Limb (tissue), 2 donors: ENCODE measurements at regions not wholly inside any gene's neighbourhood (a gene's known extent, or its start where the extent isn't known, plus 50 kb on each side); places are given as distances from the start of the nearest gene placed in this dataset.

Experiments used
- DNase-seq, 2 donors: peaks; one replicate each; pipeline ENCODE4 v3.0.0-alpha.2; 2016; ENCODE audit errors: extremely low spot score in 2 of 2

DNA sequence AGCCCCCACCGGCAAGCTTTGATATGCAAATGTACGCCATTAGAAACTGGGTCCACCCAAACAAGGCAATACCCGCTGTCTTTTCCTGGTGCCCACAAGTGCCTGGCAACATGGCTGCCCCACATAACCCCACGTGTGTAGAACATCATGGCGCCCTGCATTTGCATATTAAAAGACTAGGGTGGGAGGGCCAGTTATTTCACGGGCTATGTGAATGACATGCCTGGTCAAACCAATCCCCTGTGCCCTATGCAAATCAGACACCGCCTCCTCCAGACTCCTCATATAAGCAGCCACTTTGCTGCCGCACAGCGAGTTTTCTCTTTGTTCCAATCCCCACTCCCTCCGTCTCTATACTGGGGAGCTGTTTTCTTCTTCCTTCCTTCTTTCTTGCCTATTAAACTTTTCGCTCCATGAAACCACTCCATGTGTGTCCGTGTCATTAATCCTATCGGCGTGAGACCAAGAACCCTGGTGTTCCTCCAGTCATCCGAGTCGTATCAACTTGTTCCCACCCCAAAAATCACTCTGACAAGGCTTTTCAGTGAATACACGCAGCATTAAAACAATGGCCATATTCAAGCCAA, 112.6 kb upstream of the SORBS2 start:
- DNase-seq = no peak

DNA sequence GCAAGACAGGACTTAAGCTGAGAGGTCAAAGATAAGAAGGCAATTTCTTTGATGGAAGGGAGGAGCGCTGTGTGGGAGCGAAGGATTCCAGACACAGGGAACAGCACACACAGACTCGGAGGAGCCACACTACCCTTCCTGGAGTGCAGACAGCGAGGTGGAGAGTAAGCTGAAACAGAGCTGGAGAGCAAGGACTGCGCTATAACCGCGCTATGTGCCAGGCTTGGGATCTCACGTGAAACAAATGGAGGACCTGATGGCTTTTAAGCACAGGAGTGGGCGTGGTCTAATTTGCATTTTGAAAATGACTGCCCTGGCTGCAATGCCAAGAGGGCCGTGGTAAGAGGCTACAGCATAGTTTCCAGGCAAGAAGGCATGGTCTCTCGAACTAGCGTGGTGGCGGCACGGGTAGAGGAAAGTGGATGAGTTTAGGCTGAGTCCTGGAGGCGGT, 113.9 kb upstream of the SORBS2 start:
- DNase-seq = no peak

DNA sequence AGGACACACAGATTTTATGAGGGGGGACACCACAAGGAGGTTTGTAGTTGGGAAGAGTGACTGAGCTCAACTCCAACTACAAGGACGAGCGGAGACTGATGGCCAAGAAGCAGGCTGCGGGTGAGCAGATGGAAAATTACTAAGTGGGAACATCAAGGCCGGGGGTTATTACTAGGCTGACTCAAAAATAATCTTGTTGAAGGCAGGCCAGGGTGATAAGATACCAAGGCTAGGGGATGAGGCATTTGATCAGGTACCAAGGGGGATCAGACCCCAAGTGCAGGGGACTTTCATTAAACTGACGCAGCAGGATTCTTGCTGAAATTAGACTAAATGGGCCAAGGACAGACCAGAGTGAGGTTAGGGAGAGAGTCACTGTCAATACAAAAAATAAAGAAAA, 119.4 kb upstream of the SORBS2 start:
- DNase-seq = no peak

DNA sequence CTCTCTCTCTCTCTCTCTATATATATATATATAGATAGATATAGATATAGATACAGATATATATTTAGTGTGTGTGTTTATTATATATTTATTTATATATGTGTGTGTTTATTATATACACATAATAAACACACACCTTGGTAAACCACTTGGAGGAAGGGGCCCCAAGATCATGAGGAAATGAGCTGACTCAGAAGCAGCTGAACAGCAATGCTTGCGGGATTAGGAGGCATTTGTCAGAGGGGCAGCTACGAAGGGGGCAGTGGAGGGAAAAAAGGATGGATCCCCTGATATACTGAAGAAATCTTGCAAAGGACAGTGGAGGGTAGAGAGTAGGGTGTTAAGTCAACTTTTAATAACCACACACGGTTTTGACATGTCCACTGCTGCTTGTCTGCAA, 120.0 kb upstream of the SORBS2 start:
- no peak for DNase-seq

DNA sequence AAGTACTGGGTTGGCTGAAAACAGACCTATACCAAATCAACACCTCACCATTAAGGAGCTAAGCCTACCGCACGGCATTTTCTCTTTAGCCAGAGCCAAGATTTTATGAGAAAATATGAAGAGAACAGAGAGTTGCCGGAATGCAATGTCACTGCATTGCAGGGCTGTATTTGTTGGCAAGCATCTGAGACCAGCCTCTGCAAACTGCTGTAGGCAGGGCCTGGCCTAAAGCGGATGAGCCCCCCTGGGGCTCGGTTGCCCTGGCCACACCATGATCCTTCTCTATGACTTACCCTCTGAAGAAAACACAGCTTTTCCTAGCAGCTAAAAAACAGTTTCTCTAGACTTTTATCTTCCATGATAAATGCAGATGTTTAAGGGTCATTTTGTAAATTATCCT, 120.5 kb upstream of the SORBS2 start:
- no peak for DNase-seq

DNA sequence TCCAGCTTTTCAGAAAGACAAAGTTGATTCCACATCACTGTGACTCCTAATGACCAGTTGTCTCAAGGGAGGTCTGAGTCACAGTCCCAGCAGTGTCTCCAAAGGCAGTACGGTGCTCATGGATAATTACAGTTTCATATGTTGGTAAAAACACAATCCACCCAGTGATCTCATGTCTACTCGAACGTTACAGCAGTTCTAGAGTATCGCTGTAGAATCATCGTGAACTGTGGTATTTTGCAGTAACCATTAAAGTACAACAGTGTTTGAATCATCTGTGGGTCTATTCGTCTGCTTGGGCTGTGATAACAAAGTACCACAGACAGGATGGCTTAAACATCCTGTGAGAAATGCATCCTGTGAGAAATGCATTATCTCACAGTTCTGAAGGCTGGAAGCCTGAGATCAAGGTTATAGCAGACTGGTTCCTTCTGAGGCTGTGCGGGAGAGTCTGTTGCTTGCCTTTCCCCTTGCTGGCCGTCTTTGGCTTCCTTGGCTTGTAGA, 121.1 kb upstream of the SORBS2 start:
- DNase-seq = no peak

DNA sequence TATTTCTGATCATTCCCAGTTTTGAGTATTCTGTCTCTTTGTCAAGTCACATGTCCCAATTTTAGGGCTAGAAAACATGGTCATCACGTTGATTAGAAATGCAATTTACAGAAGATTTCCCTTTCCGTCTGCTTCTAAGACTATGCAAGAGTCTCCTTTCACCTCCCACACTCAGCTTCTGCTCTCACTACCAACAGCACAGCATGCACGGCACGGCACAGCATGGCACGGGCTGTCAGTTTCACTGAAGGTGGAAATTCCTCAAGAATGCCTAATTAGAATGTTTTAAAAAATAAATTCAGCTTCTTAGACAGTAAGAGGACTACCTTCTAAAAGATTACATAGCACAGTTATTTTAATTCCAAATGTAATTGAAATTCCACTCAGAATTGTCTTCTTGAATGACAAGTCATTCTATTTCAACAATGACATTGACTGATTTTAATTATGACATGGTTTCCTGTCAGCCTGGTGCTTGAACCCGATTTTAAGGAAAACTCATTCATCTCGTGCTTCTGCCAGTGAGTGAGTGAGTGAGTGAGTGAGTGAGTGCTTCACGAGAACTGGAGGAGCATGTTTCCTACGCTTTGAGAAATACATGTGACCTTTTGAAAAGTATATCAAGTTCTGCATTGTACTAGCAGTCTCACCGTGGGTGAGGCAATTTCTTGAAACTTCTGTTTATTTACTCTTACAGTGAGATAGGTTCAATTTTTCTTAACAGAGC, 124.8 kb upstream of the SORBS2 start:
- no peak for DNase-seq

DNA sequence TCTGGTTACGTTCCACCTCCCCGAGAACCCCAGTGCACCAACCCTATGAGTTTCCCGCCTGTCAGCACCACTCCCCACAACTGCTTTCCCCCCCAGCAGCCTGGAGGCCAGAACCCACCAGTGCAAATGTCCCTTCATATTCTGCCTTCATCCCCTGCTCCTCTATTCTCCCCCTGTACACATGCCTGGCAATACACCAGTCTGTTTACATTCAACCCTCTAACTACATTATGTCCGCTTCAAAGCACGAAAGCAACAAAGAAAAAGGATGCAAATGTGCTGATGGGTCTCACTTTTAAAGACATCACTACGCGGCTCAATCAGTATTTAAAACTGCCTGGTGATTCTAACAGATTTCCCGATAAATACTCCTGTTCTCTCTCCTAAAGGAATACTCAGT, 126.7 kb upstream of the SORBS2 start:
- no peak for DNase-seq

DNA sequence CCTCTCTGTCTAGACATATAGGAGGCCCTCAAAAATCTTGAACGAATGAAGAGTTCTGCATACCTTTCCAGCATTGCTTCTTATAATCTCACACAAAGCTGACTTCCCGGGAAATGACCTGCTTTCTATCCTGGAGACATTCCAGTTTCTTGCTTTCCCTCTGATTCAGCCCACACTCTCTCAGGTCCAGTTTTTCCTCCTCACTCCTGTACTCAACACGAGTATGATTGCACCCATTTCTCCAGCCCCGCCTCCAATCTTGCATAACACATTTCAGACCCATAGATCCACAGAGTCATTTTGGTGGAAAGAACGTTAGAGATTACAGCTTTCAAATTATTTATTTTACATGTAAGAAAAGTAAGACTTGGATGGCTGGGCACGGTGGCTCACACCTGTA, 127.5 kb upstream of the TLR3 start:
- DNase-seq = no peak

DNA sequence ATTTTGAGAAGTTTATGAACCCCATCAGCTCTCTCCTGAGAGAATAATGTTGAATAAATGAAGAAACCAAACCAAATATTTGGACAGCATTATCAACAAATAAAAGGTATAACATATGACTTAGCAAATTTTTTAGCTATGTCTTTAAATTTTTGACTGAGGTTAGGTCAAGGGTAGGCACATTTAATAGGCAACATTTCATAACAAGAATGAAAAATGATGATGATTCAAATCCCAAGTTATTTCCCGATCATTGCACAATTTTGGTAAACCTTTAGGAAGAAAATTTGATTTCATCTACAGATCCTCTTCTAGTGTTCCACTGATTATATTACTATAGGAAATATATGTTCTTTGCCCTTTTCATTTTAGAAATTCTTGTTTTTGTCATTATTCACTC, 123.7 kb upstream of the TLR3 start:
- no peak for DNase-seq

DNA sequence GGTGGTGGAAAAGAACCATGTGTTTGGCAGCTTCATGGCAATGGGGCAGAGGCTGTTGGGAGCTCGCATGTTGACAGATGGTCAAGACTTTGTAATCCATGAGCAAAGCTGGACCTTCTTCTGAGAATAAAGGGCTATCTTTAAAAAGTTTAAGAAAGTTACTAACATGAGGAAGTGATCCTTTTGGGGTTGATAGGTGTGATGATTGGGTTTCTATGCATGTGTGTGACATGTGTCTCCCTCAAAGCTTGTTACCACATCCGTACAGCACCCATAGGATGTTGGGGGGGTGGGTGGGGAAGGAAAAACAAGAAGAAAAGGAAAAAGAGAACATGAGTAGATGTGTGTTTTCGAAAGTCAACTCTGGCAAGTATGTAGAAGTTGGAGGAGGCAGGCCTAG, 123.0 kb upstream of the TLR3 start:
- DNase-seq = no peak

DNA sequence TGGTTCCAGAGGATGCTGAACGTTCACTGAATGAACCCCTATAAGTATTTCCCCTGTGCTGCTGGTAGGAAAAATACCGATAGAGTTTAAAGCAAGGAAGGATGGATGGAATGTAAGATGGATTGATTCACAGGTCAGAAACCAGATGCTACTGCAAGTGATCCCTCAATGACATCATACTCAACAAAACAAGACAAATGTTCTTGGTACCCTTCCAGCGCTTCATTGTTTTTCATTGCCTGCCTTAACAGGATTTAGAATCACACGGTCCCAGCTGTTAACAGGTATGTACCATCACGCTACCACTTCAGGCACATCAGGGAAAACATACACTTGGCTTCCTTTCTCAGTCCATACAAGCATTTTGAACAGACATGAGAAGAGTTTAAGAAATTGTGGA, 118.1 kb upstream of the TLR3 start:
- DNase-seq = peak in 1 of 2 donors; percentile 18

DNA sequence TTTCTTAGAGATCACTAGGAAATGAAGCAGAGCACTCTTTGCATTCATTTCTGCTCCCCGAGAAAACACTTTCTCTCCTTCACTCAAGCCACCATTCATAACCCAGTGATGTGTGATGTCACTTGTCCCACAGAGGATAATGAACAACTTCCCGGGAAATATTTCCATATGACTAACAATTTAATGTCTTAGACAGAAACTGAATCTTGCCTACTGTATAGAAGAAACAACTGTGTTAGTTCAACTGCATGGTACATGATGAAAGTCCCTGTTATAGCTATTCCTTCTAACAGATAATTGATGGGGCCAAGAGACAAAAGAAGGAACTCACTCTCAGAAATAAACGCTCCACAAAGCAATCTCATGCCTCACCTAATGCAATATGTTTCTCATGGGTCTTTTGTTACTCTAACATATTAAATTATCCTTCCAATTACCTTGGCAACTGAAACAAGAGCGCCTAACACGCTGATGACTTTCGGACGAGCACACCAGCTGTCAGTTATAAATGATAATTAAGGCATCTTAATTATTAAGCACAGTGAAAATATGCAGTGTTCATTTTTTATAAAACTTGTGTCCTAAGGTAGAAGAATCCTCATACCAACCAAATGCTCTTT, 113.7 kb upstream of the TLR3 start:
- no peak for DNase-seq

DNA sequence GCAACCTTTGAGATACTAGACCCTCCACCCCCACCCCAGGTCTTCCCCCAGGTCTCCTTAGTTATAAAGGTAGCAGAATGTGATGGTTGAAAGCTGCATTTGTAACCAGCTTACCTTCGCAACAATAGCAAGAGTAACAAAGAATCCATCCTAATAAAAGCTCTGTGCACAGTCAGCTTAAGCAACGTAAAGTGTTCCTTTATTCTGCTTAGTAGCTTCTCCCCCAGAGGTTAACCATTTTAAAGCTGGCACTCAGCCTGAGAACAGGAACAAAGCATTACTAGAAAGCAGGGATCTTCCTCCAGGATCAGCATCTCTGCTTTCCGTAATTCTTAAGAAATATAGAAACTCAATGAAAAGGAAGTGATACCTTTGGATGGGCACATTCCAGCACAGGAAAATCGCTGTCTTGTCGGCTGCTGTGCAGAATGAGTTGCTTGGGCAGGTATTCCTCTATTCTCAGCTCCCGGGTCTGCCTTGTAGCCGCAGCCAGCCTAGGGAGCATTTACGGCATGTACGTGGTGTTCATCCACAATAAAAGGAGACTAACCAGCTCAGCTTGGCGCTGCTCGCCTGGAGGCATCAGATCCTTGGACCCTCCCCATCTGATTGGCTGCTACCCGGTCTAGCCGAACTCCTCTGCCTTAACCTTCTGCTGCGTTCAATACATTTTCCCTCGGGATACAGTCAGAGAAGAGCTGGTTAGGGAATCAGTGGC, 113.0 kb upstream of the TLR3 start:
- peak in 1 of 2 donors; percentile 54 for DNase-seq

DNA sequence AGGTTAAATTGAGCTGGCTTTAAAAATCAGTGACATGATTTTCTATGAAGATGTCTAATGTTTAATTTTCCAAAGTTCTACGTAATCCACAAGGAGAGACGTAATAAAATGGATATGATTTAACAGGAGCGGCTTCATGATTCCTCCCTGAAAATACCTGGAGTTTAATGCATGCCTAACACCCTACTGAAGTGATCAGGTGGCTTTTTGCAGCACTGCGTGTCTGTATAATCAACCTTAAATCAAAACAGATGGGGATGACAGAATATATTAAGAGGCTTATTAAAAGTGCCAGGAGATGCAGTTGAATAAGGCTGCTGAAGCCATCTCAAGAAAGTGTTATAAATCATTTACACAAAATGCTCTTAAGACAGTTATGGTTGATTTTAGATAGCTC, 112.4 kb upstream of the TLR3 start:
- DNase-seq = no peak

DNA sequence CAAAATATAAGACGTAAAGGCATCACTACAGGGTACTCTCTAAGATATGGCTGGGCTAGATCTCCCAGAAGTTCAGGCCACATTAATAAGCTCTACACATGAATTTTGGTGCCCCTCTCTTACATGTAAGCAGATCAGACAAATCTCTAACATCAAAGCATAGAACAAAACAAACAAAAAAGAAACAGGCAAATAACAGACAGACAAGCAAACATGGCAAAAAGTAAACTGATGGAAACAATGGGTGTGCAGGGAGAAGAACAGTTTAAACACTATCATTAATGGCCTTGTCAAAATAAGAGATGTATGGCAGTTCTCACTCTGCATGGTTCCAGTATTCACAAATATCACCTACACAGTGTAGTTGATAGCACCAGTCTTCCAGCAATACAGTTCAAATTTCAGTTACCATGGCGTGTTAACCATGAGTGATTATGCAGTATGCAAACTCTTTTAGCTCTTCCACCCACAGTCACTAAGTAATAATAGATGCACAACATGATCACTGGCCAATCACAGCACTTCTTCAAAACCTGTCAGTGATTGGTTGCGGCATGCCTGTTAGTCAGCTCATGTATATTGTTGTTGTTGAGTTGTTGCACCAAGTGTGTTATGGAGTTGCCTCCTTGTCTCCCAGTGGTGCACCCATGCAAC, 110.7 kb upstream of the TLR3 start:
- DNase-seq = no peak

DNA sequence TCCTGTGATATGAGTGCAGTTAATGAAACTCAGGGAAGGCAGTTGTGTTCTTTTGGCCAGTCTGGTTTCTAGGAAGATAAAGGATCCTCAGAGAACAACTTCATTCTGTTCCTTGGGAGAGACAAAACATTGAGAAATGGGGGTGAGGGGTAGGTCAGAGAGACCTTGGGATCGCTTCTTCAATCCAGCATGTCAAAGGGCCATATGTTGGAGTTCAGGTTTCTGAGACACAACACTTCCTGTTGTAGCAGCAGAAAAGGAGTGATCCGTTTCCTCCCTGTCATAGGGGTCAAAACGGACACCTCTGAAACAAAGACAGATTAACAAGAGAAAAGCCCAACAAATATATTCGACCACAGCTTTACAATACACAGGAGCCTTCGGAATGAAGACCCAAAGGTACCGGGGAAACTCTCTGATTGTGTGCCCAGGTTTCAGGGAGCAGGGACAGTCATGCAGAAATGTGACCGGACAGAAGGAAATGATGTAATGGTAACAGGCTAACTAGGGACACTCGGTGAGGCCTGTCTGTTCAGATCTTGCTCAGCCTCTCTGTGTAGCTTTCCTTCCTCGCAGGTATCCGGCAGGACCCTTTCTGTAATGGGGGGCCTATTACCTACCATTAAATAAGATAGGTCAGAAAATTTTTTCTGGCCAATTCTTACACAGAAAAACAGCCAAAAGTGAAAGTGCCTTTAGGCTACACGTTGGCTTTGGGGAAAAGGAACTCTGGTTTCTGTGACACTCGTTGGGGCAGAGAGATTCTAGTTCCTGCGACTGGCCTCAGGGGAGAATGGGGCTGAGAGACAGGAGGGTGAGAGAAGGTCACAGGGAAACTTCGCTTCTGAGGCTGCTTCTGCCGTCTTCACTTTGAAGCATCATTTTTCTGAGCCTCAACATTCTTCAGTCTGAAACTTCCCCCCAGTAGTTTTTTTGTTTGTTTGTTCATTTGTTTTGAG, 103.3 kb upstream of the TLR3 start:
- no peak for DNase-seq

DNA sequence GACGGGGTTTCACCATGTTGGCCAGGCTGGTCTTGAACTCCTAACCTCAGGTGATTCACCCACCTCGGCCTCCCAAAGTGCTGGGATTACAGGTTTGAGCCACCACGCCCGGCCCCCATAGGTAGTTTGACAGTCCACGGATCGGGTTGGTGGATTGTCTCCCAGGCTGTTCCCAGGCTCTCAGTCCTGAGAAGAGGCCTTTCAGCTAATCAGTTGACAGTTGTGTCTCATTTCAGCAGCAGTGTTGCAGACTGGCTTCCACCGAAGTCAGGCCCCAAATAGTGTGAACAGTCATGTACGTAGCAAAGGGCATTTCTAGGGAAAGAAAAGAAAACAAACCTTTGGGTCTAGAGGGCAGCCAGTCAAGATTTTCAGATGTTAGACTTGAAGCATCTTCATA, 102.4 kb upstream of the TLR3 start:
- no peak for DNase-seq

DNA sequence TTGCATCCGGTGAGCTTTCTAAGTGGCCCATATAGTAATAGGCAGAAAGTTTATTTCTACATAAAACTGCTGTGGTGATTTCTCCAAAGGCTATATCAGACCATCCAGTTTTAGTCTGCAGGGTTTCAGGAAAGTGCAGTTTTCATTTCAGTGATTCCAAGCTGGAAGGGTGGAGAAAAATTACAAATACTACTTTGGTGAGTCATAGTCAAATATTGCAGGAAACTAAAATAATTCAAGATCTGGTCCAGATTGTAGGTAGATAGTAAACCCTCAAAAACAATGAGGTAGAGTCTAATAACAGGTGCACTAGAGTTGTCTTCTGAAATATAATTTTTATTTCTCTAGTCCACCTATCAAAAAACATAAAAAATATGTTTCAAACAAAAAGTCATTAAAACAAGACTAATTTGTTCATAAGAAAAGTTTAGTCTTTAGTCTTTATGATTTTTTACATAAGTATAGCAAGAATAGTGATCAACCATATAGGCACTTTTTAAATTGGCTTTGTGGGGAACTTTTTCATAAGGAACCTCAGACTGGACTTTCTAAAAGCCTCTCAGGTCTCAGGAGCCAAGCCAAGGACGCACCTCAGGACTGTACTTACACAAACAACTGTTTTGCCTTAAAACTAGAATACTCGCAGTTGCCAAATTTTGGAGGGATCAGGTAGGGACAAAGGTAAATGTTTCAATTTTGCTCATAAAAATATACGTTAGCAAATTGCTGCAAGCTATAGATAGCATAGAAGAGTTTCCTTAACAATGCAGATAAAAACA, 101.8 kb upstream of the TLR3 start:
- no peak for DNase-seq

DNA sequence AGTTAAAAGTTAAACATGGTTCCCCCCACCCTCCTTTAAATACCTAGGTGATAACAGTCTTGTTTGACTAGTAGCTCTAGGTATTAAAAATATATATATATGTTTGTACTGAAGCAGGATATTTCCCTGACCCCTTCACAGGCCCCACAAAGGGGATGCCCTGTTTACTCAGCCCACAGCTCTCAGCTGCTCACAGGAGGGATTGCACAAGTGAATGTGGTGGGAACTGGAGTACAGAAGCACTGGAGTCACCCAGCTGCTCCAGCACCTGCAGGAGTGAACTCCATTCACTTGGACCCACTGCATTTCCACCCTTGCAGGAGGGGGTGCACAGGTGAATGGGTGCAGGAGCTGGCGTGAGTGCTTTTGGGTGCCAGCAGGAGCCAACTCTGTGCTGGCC, 99.3 kb upstream of the TLR3 start:
- no peak for DNase-seq
